B cell (primary cell): ENCODE measurements at regions not wholly inside any gene's neighbourhood (a gene's known extent, or its start where the extent isn't known, plus 50 kb on each side); places are given as distances from the start of the nearest gene placed in this dataset.

ENCODE experiments used
- ATAC-seq: fragments of 200-7000 bp; cut with Tn5 transposase; one replicate; pipeline ENCODE4 v1.10.0; 2021; ENCODE audit warnings: low read depth, mild to moderate bottlenecking, moderate number of reproducible peaks, moderate library complexity
- CTCF ChIA-PET: fragments of 350-600 bp; sonication (Branson Sonifier 250); formaldehyde crosslinking; loops from one replicate; lab custom pipeline; 2021; ENCODE audit warnings: antibody characterized with exemption, inconsistent platforms; lab: Charles Lee
- POLR2A ChIA-PET: fragments of 350-600 bp; sonication (Branson Sonifier 250); formaldehyde crosslinking; loops from one replicate; lab custom pipeline; 2021; ENCODE audit warnings: antibody characterized with exemption; lab: Charles Lee
- DNase-seq: peaks from one replicate; pipeline ENCODE4 v3.0.0; 2013
- H2AFZ ChIP-seq: 2 replicates; pipeline ENCODE4 v1.6.1; 2012; ENCODE audit warnings: mild to moderate bottlenecking, low read depth, low read length; ENCODE audit not compliant: insufficient read depth, poor library complexity, severe bottlenecking
- H3K27ac ChIP-seq, 2 donors: 1 replicate in 1 of 2; 2 replicates in 1 of 2; pipeline ENCODE4 v1.5.1; 2012 to 2013; ENCODE audit warnings: low read length in 2 of 2, mild to moderate bottlenecking in 2 of 2, moderate library complexity in 1 of 2
- H3K27me3 ChIP-seq, 4 experiments: fragments of 200-600 bp in 1 of 4; sonication (generic) in 1 of 4; replicated peaks in 1 of 4; 1 replicate in 2 of 4; 2 replicates in 2 of 4; pipeline versions ENCODE4 v1.6.1 to v1.7.0; 2013 to 2016; ENCODE audit warnings: low read length in 3 of 4, mild to moderate bottlenecking in 2 of 4, mixed read lengths in 1 of 4, moderate library complexity in 1 of 4; ENCODE audit not compliant: insufficient read depth in 4 of 4, control insufficient read depth in 3 of 4; ENCODE audit errors: control extremely low read depth in 1 of 4
- H3K36me3 ChIP-seq, 2 experiments: replicated peaks in 1 of 2; 1 replicate in 1 of 2; 2 replicates in 1 of 2; pipeline versions ENCODE4 v1.6.1 to v1.7.1; 2013; ENCODE audit warnings: low read length in 1 of 2; ENCODE audit not compliant: insufficient read depth in 2 of 2, control insufficient read depth in 1 of 2; ENCODE audit errors: control extremely low read depth in 1 of 2, extremely low read depth in 1 of 2
- H3K4me1 ChIP-seq, 2 donors: fragments of 200-600 bp in 1 of 2; sonication (generic) in 1 of 2; 1 replicate in 1 of 2; 2 replicates in 1 of 2; pipeline versions ENCODE4 v1.5.1 to v1.6.1; 2013 to 2017; ENCODE audit warnings: low read length in 2 of 2; ENCODE audit not compliant: control insufficient read depth in 2 of 2, insufficient read depth in 2 of 2
- H3K4me2 ChIP-seq: replicated peaks from 2 replicates; pipeline ENCODE3; 2012; ENCODE audit warnings: mild to moderate bottlenecking, low read depth, low read length; ENCODE audit not compliant: poor library complexity, severe bottlenecking
- H3K4me3 ChIP-seq, 5 experiments: fragments of 200-600 bp in 1 of 5; sonication (generic) in 1 of 5; 1 replicate in 3 of 5; 2 replicates in 2 of 5; pipeline versions ENCODE4 v1.5.1 to v1.7.0; 2011 to 2016; ENCODE audit warnings: low read length in 4 of 5, mild to moderate bottlenecking in 4 of 5, low read depth in 2 of 5, control low read depth in 1 of 5, moderate library complexity in 1 of 5; ENCODE audit not compliant: insufficient read depth in 1 of 5; ENCODE audit errors: control extremely low read depth in 1 of 5, extremely low read depth in 1 of 5
- H3K79me2 ChIP-seq: fragments of 200-600 bp; sonication (generic); one replicate; pipeline ENCODE4 v1.6.0; 2016; ENCODE audit warnings: low read length; ENCODE audit not compliant: control insufficient read depth, insufficient read depth
- H3K9ac ChIP-seq: fragments of 200-600 bp; sonication (generic); 2 replicates; pipeline ENCODE4 v1.6.1; 2017; ENCODE audit warnings: mild to moderate bottlenecking, low read length, moderate library complexity
- H3K9me3 ChIP-seq, 3 donors: one replicate each; pipeline versions ENCODE4 v1.6.1 to v1.7.1; 2013; ENCODE audit warnings: low read length in 2 of 3; ENCODE audit not compliant: control insufficient read depth in 2 of 3, insufficient read depth in 1 of 3; ENCODE audit errors: control extremely low read depth in 1 of 3
- H4K20me1 ChIP-seq: 2 replicates; pipeline ENCODE4 v1.6.0; 2012; ENCODE audit warnings: mild to moderate bottlenecking, low read length; ENCODE audit not compliant: insufficient read depth, control insufficient read depth, poor library complexity, severe bottlenecking
- H3K27ac Mint-ChIP-seq: one replicate; pipeline ENCODE4 v1.8.0; 2021; ENCODE audit warnings: mixed read lengths
- H3K27me3 Mint-ChIP-seq: one replicate; pipeline ENCODE4 v1.8.0; 2021; ENCODE audit warnings: mixed read lengths
- H3K4me1 Mint-ChIP-seq: one replicate; pipeline ENCODE4 v1.8.0; 2021; ENCODE audit warnings: mixed read lengths
- H3K4me3 Mint-ChIP-seq: one replicate; pipeline ENCODE4 v1.8.0; 2021; ENCODE audit warnings: mixed read lengths
- H3K9me3 Mint-ChIP-seq: one replicate; pipeline ENCODE4 v1.8.0; 2022; ENCODE audit warnings: mixed read lengths; ENCODE audit not compliant: insufficient read depth
- EZH2 ChIP-seq: IDR thresholded peaks from 2 replicates; pipeline ENCODE4 v1.6.1; 2012; ENCODE audit warnings: borderline replicate concordance, low read depth, mild to moderate bottlenecking, moderate library complexity, low read length; ENCODE audit not compliant: insufficient read depth, poor library complexity, severe bottlenecking
- whole genome bisulfite sequencing: methylation state at CpG from one replicate; pipeline ENCODE4 v1.1.5; 2013; ENCODE audit warnings: missing lambda C conversion rate; ENCODE audit not compliant: insufficient coverage; 5-methylcytosine and 5-hydroxymethylcytosine counted together
- intact Hi-C: fragments of 100-400 bp; cut with micrococcal nuclease; formaldehyde crosslinking; loops from one replicate; pipeline ENCODE4 v1.10.0; 2022
- TF ChIP-seq, protein P1 (sequence below): fragments of 200-600 bp; IDR thresholded peaks from one replicate; pipeline ENCODE4 v1.8.0; 2022; ENCODE audit warnings: antibody characterized with exemption, mild to moderate bottlenecking

DNA sequence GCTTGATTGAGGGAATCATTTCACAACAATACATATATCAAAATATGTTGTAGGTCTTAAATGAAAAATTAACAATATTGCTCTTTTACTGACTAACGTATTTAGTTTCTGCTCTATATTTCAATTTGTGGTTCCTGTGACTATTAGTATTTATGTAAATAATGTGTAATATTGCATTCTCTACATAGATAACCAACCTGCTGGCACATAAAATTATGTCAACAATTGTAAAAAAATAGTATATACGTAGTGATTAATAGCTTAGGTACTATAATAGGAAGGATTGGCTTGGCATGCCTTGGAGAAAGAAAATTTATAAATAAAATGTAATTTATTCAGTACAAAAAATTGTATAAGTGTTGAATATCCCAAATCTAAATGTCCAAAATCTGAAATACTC is 1336.1 kb downstream of the PCDH9 start:
- H4K20me1 ChIP-seq = no peaks in the 10 kb centered on the region
- no peaks in the 10 kb centered on the region for H3K27me3 Mint-ChIP-seq

DNA sequence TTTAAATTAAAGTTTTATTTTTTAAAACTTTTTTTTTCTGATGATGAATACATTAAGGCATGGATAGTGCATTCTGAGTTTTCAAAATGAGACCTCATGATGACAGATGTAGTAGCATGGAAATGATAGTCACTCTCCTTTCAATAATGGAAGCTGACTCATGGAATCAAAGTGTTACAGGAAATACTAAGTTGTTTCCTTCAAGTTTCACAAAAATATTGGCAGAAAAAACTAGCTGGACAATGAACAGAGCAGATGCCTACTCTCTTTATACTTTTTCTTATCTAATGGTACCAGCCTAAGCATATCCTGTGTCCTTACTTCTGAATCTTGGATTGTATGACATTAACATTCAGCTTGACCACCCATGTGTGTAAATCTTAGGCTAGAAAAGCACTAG is 1337.3 kb downstream of the PCDH9 start:
- ATAC-seq (no peak), DNase-seq (no peak)
- H3K4me1 ChIP-seq = no peaks in the 10 kb centered on the region
- no peak overlapping the region for H3K27ac Mint-ChIP-seq
- H3K27me3 Mint-ChIP-seq = no peaks in the 10 kb centered on the region
- H3K4me3 ChIP-seq = no peak overlapping the region
- H4K20me1 ChIP-seq = no peaks in the 10 kb centered on the region
- TF ChIP-seq EZH2 = no peak
- TF ChIP-seq, protein P1, sequence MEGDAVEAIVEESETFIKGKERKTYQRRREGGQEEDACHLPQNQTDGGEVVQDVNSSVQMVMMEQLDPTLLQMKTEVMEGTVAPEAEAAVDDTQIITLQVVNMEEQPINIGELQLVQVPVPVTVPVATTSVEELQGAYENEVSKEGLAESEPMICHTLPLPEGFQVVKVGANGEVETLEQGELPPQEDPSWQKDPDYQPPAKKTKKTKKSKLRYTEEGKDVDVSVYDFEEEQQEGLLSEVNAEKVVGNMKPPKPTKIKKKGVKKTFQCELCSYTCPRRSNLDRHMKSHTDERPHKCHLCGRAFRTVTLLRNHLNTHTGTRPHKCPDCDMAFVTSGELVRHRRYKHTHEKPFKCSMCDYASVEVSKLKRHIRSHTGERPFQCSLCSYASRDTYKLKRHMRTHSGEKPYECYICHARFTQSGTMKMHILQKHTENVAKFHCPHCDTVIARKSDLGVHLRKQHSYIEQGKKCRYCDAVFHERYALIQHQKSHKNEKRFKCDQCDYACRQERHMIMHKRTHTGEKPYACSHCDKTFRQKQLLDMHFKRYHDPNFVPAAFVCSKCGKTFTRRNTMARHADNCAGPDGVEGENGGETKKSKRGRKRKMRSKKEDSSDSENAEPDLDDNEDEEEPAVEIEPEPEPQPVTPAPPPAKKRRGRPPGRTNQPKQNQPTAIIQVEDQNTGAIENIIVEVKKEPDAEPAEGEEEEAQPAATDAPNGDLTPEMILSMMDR = no peak
- no peak overlapping the region for H2AFZ ChIP-seq
- H3K79me2 ChIP-seq = no peaks in the 10 kb centered on the region
- intact Hi-C loops = no loop called here
- POLR2A ChIA-PET = no interaction called here
- H3K4me3 Mint-ChIP-seq = no peak overlapping the region
- no peak overlapping the region for H3K9ac ChIP-seq
- H3K4me2 ChIP-seq = no peak overlapping the region
- CTCF ChIA-PET = no interaction called here
- no peaks in the 10 kb centered on the region for H3K27me3 ChIP-seq
- H3K9me3 ChIP-seq = no peaks in the 10 kb centered on the region
- H3K27ac ChIP-seq = no peak overlapping the region
- H3K36me3 ChIP-seq = no peaks in the 10 kb centered on the region
- no peaks in the 10 kb centered on the region for H3K4me1 Mint-ChIP-seq
- peaks cover 5% of the 10 kb centered on the region for H3K9me3 Mint-ChIP-seq

More for the DNA sequence above, 1336.1 kb downstream of the PCDH9 start:
- peaks cover 2% of the 10 kb centered on the region for H3K9me3 Mint-ChIP-seq
- H3K27ac ChIP-seq = no peak overlapping the region
- H3K79me2 ChIP-seq = no peaks in the 10 kb centered on the region
- no peak overlapping the region for H3K4me3 Mint-ChIP-seq
- no peak overlapping the region for H3K9ac ChIP-seq
- H3K4me2 ChIP-seq = no peak overlapping the region
- no peaks in the 10 kb centered on the region for H3K4me1 ChIP-seq
- H3K4me1 Mint-ChIP-seq = no peaks in the 10 kb centered on the region
- H3K36me3 ChIP-seq = no peaks in the 10 kb centered on the region
- H2AFZ ChIP-seq = no peak overlapping the region
- intact Hi-C loops = no loop called here
- POLR2A ChIA-PET = no interaction called here
- whole genome bisulfite sequencing = no CpG with 5 or more reads among the region's 2 CpGs
- no peaks in the 10 kb centered on the region for H3K9me3 ChIP-seq
- CTCF ChIA-PET = no interaction called here
- TF ChIP-seq EZH2 = no peak
- TF ChIP-seq, protein P1 = no peak
- DNase-seq (no peak), ATAC-seq (no peak)
- H3K27me3 ChIP-seq = no peaks in the 10 kb centered on the region
- H3K4me3 ChIP-seq = no peak overlapping the region
- no peak overlapping the region for H3K27ac Mint-ChIP-seq
